ENCODE measurements at regions not wholly inside any gene's neighbourhood (a gene's known extent, or its start where the extent isn't known, plus 50 kb on each side); places are given as distances from the start of the nearest gene placed in this dataset.
"Not testable (repeated sequence)": the region's sequence is repeated elsewhere in the genome, so short reads cannot be mapped to it uniquely, and the experiment has no call there.

GRCh38 chr16:22648941-22649340 lies 138.2 kb downstream of the NPIPB5 start:
- ChIA-PET CTCF (no interaction called here), POLR2A (no interaction called here)

GRCh38 chr16:22651111-22651817 lies 140.6 kb downstream of the NPIPB5 start:
- DNase-seq; intact Hi-C loops (cut with micrococcal nuclease); H3K9ac ChIP-seq (ENCODE audit: low read length); H3K4me1 ChIP-seq (ENCODE audit: control insufficient read depth in 2 of 2, insufficient read depth in 2 of 2, low read length in 2 of 2); ATAC-seq (ENCODE audit: low read depth); H4K20me1 ChIP-seq (ENCODE audit: control insufficient read depth, insufficient read depth, low read length, poor library complexity, severe bottlenecking); H3K27ac ChIP-seq (ENCODE audit: low read length in 2 of 2); H3K79me2 ChIP-seq (ENCODE audit: control insufficient read depth, insufficient read depth, low read length); H3K9me3 ChIP-seq (ENCODE audit: control extremely low read depth in 1 of 3, control insufficient read depth in 2 of 3, insufficient read depth in 1 of 3, low read length in 2 of 3); H3K9me3 Mint-ChIP-seq (ENCODE audit: insufficient read depth); CTCF ChIA-PET; H3K4me2 ChIP-seq (replicated peaks; ENCODE audit: low read depth, low read length, poor library complexity, severe bottlenecking); H3K4me3 ChIP-seq (ENCODE audit: control extremely low read depth in 1 of 5, extremely low read depth in 1 of 5, insufficient read depth in 1 of 5, low read depth in 2 of 5, low read length in 4 of 5); H2AFZ ChIP-seq (ENCODE audit: insufficient read depth, low read depth, low read length, poor library complexity, severe bottlenecking); H3K4me1 Mint-ChIP-seq; H3K36me3 ChIP-seq (replicated peaks in 1 of 2; ENCODE audit: control extremely low read depth in 1 of 2, control insufficient read depth in 1 of 2, extremely low read depth in 1 of 2, insufficient read depth in 2 of 2, low read length in 1 of 2); H3K4me3 Mint-ChIP-seq; H3K27ac Mint-ChIP-seq; POLR2A ChIA-PET: not testable (repeated sequence)
- peaks cover 20% of the 10 kb centered on the region for H3K27me3 Mint-ChIP-seq
- no CpG with 5 or more reads among the region's 6 CpGs for WGBS (ENCODE audit: insufficient coverage)
- H3K27me3 ChIP-seq (replicated peaks in 1 of 4; ENCODE audit: control extremely low read depth in 1 of 4, control insufficient read depth in 3 of 4, insufficient read depth in 4 of 4, low read length in 3 of 4): peaks cover 0 to 13% (median 10%) of the 10 kb centered on the region in 4 experiments

More at GRCh38 chr16:22648941-22649340, 138.2 kb downstream of the NPIPB5 start:
- no peak for ATAC-seq (ENCODE audit: low read depth)
- Histone ChIP-seq H3K4me1 (ENCODE audit: control insufficient read depth in 2 of 2, insufficient read depth in 2 of 2, low read length in 2 of 2) (no peaks in the 10 kb centered on the region), H2AFZ (ENCODE audit: insufficient read depth, low read depth, low read length, poor library complexity, severe bottlenecking) (no peak overlapping the region), H3K9me3 (ENCODE audit: control extremely low read depth in 1 of 3, control insufficient read depth in 2 of 3, insufficient read depth in 1 of 3, low read length in 2 of 3) (peaks cover 0 to 6% (median 0%) of the 10 kb centered on the region in 3 donors), H3K36me3 (replicated peaks in 1 of 2; ENCODE audit: control extremely low read depth in 1 of 2, control insufficient read depth in 1 of 2, extremely low read depth in 1 of 2, insufficient read depth in 2 of 2, low read length in 1 of 2) (no peaks in the 10 kb centered on the region), H4K20me1 (ENCODE audit: control insufficient read depth, insufficient read depth, low read length, poor library complexity, severe bottlenecking) (no peaks in the 10 kb centered on the region), H3K4me2 (replicated peaks; ENCODE audit: low read depth, low read length, poor library complexity, severe bottlenecking) (no peak overlapping the region), H3K27ac (ENCODE audit: low read length in 2 of 2) (no peak overlapping the region), H3K4me3 (ENCODE audit: control extremely low read depth in 1 of 5, extremely low read depth in 1 of 5, insufficient read depth in 1 of 5, low read depth in 2 of 5, low read length in 4 of 5) (no peak overlapping the region), H3K79me2 (ENCODE audit: control insufficient read depth, insufficient read depth, low read length) (no peaks in the 10 kb centered on the region), H3K9ac (ENCODE audit: low read length) (no peak overlapping the region), H3K27me3 (replicated peaks in 1 of 4; ENCODE audit: control extremely low read depth in 1 of 4, control insufficient read depth in 3 of 4, insufficient read depth in 4 of 4, low read length in 3 of 4) (peaks cover 0 to 18% (median 14%) of the 10 kb centered on the region in 4 experiments)
- TF ChIP-seq CTCF (IDR thresholded peaks at IDR 0.05) (no peak), EZH2 (IDR thresholded peaks at IDR 0.05; ENCODE audit: borderline replicate concordance, insufficient read depth, low read depth, low read length, poor library complexity, severe bottlenecking) (no peak)
- Mint-ChIP-seq H3K27me3 (peaks cover 12% of the 10 kb centered on the region), H3K27ac (no peak overlapping the region), H3K4me1 (no peaks in the 10 kb centered on the region), H3K4me3 (no peak overlapping the region), H3K9me3 (ENCODE audit: insufficient read depth) (no peaks in the 10 kb centered on the region)
- DNase-seq: no peak
- intact Hi-C loops (cut with micrococcal nuclease): no loop called here
- WGBS (ENCODE audit: insufficient coverage): 91% methylated on average over 3 of the region's 4 CpGs

All from B cell (primary cell).